C4-2B (cell line): ENCODE measurements at regions not wholly inside any gene's neighbourhood (a gene's known extent, or its start where the extent isn't known, plus 50 kb on each side); places are given as distances from the start of the nearest gene placed in this dataset.

Experiments
- CTCF ChIP-seq: fragments of 450-650 bp; conservative IDR thresholded peaks from 2 replicates; pipeline ENCODE4 v1.5.1; 2017; ENCODE audit warnings: mild to moderate bottlenecking
- ZFX ChIP-seq: fragments of 450-650 bp; IDR thresholded peaks from 2 replicates; pipeline ENCODE4 v1.6.1; 2017

GRCh38 chr15:100765467-100766241 lies 114.0 kb upstream of the ALDH1A3 start:
- no peak for TF ChIP-seq CTCF
- no peak for TF ChIP-seq ZFX
